ENCODE measurements at regions not wholly inside any gene's neighbourhood (a gene's known extent, or its start where the extent isn't known, plus 50 kb on each side); places are given as distances from the start of the nearest gene placed in this dataset.

- no peak for ATAC-seq (ENCODE audit: poor library complexity)
- Histone ChIP-seq H3K9me3 (ENCODE audit: control insufficient read depth in 1 of 2, insufficient read depth in 1 of 2, low read length in 2 of 2) (no peaks in the 10 kb centered on the region), H3K27me3 (ENCODE audit: control insufficient read depth in 1 of 2, insufficient read depth in 2 of 2, low read length in 2 of 2) (no peaks in the 10 kb centered on the region), H3K27ac (ENCODE audit: low read depth in 1 of 2, low read length in 2 of 2) (no peak overlapping the region), H3K4me3 (ENCODE audit: low read length) (no peak overlapping the region), H3K4me1 (ENCODE audit: insufficient read depth, low read length) (no peaks in the 10 kb centered on the region), H3K36me3 (ENCODE audit: insufficient read depth, low read length) (no peaks in the 10 kb centered on the region)
- TF ChIP-seq CTCF (IDR thresholded peaks at IDR 0.05): no peak
- no peak overlapping the region for H3K27ac Mint-ChIP-seq
- no peaks in the 10 kb centered on the region for H3K36me3 Mint-ChIP-seq (ENCODE audit: low read depth)
- no peak overlapping the region for H3K4me3 Mint-ChIP-seq
- ChIA-PET CTCF (interaction anchor here (1.0 to 1.3 kb wide), 2 partner anchors 1152 to 1336 kb away, joined by 3 read pairs; no protein-coding TSS in a partner anchor), POLR2A (no interaction called here)
- intact Hi-C loops (cut with DNase I, micrococcal nuclease): no loop called here
- peaks cover 5% of the 10 kb centered on the region for H3K4me1 Mint-ChIP-seq (ENCODE audit: low read depth)
- no peak for DNase-seq
- no peaks in the 10 kb centered on the region for H3K27me3 Mint-ChIP-seq
- H3K9me3 Mint-ChIP-seq: no peaks in the 10 kb centered on the region
Measured at GRCh38 chrX:148134578-148134977, 153.4 kb downstream of the FMR1NB start.

GRCh38 chrX:148135738-148136137 is 154.6 kb downstream of the FMR1NB start:
- DNase-seq: no peak
- TF ChIP-seq CTCF (IDR thresholded peaks at IDR 0.05): no peak
- intact Hi-C loops (cut with DNase I, micrococcal nuclease): loop anchor here in 1 of 2 experiments (2.0 kb wide), 1 partner anchor 13 kb away; no protein-coding TSS in a partner anchor

GRCh38 chrX:148146121-148146520 is 165.0 kb downstream of the FMR1NB start:
- TF ChIP-seq CTCF (IDR thresholded peaks at IDR 0.05): no peak
- no peak for ATAC-seq (ENCODE audit: poor library complexity)
- no peaks in the 10 kb centered on the region for H3K9me3 Mint-ChIP-seq
- H3K36me3 Mint-ChIP-seq (ENCODE audit: low read depth): no peaks in the 10 kb centered on the region
- Histone ChIP-seq H3K4me1 (ENCODE audit: insufficient read depth, low read length) (no peaks in the 10 kb centered on the region), H3K9me3 (ENCODE audit: control insufficient read depth in 1 of 2, insufficient read depth in 1 of 2, low read length in 2 of 2) (no peaks in the 10 kb centered on the region), H3K4me3 (ENCODE audit: low read length) (no peak overlapping the region), H3K27me3 (ENCODE audit: control insufficient read depth in 1 of 2, insufficient read depth in 2 of 2, low read length in 2 of 2) (no peaks in the 10 kb centered on the region), H3K36me3 (ENCODE audit: insufficient read depth, low read length) (no peaks in the 10 kb centered on the region), H3K27ac (ENCODE audit: low read depth in 1 of 2, low read length in 2 of 2) (no peak overlapping the region)
- H3K27me3 Mint-ChIP-seq: no peaks in the 10 kb centered on the region
- ChIA-PET CTCF (no interaction called here), POLR2A (no interaction called here)
- intact Hi-C loops (cut with DNase I, micrococcal nuclease): no loop called here
- no peak overlapping the region for H3K27ac Mint-ChIP-seq
- no peaks in the 10 kb centered on the region for H3K4me1 Mint-ChIP-seq (ENCODE audit: low read depth)
- H3K4me3 Mint-ChIP-seq: no peak overlapping the region
- no peak for DNase-seq

More at GRCh38 chrX:148135738-148136137, 154.6 kb downstream of the FMR1NB start:
- ATAC-seq (ENCODE audit: poor library complexity): no peak
- Mint-ChIP-seq H3K4me3 (no peak overlapping the region), H3K36me3 (ENCODE audit: low read depth) (no peaks in the 10 kb centered on the region), H3K27me3 (no peaks in the 10 kb centered on the region), H3K27ac (no peak overlapping the region), H3K9me3 (no peaks in the 10 kb centered on the region), H3K4me1 (ENCODE audit: low read depth) (peaks cover 5% of the 10 kb centered on the region)
- Histone ChIP-seq H3K4me3 (ENCODE audit: low read length) (no peak overlapping the region), H3K27ac (ENCODE audit: low read depth in 1 of 2, low read length in 2 of 2) (no peak overlapping the region), H3K36me3 (ENCODE audit: insufficient read depth, low read length) (no peaks in the 10 kb centered on the region), H3K4me1 (ENCODE audit: insufficient read depth, low read length) (no peaks in the 10 kb centered on the region), H3K27me3 (ENCODE audit: control insufficient read depth in 1 of 2, insufficient read depth in 2 of 2, low read length in 2 of 2) (no peaks in the 10 kb centered on the region), H3K9me3 (ENCODE audit: control insufficient read depth in 1 of 2, insufficient read depth in 1 of 2, low read length in 2 of 2) (no peaks in the 10 kb centered on the region)
- ChIA-PET CTCF (interaction anchor here (1.0 kb wide), 1 partner anchor 12 kb away, joined by 3 read pairs; no protein-coding TSS in a partner anchor), POLR2A (no interaction called here)
